ENCODE measurements at regions not wholly inside any gene's neighbourhood (a gene's known extent, or its start where the extent isn't known, plus 50 kb on each side); places are given as distances from the start of the nearest gene placed in this dataset.

- no peaks in the 10 kb centered on the region for H3K36me3 Mint-ChIP-seq (ENCODE audit: low read depth)
- CTCF ChIA-PET: interaction anchor here (0.9 kb wide), 1 partner anchor 48 kb away, joined by 3 read pairs; no protein-coding TSS in a partner anchor
- H3K27ac Mint-ChIP-seq: no peak overlapping the region
- H3K27me3 Mint-ChIP-seq (ENCODE audit: low read depth): peaks cover 6% of the 10 kb centered on the region
- H3K4me1 Mint-ChIP-seq (ENCODE audit: low read depth): no peaks in the 10 kb centered on the region
- DNase-seq: no peak
- H3K4me3 Mint-ChIP-seq: no peak overlapping the region
- intact Hi-C loops (cut with micrococcal nuclease): no loop called here
- no peaks in the 10 kb centered on the region for H3K9me3 Mint-ChIP-seq
Measured at GRCh38 chr21:17461582-17461981, 51.3 kb upstream of the CXADR start.

GRCh38 chr21:17462276-17462981, 50.4 kb upstream of the CXADR start:
- Mint-ChIP-seq H3K9me3 (no peaks in the 10 kb centered on the region), H3K36me3 (ENCODE audit: low read depth) (no peaks in the 10 kb centered on the region), H3K4me1 (ENCODE audit: low read depth) (no peaks in the 10 kb centered on the region), H3K4me3 (no peak overlapping the region), H3K27ac (no peak overlapping the region), H3K27me3 (ENCODE audit: low read depth) (peaks cover 6% of the 10 kb centered on the region)
- CTCF ChIA-PET: interaction anchor here (0.9 kb wide), 1 partner anchor 47 kb away, joined by 3 read pairs; no protein-coding TSS in a partner anchor
- intact Hi-C loops (cut with micrococcal nuclease): no loop called here
- no peak for DNase-seq

Small RNA genes lying in the stretch of these regions (microRNA-seq; reads per million reads assigned to microRNA genes)
- gene MIR125B2 (ENCODE audit: borderline microRNAs expressed, borderline replicate concordance): 14.3 reads per million, percentile 29 among the genes with 10 or more reads in this experiment
- gene MIR99A (ENCODE audit: borderline microRNAs expressed, borderline replicate concordance): 2,535 reads per million, percentile 90 among the genes with 10 or more reads in this experiment
- 113 reads per million, percentile 60 among the genes with 10 or more reads in this experiment for gene MIRLET7C (ENCODE audit: borderline microRNAs expressed, borderline replicate concordance)
